ENCODE measurements at regions not wholly inside any gene's neighbourhood (a gene's known extent, or its start where the extent isn't known, plus 50 kb on each side); places are given as distances from the start of the nearest gene placed in this dataset.
"Not testable (repeated sequence)": the region's sequence is repeated elsewhere in the genome, so short reads cannot be mapped to it uniquely, and the experiment has no call there.

DNA sequence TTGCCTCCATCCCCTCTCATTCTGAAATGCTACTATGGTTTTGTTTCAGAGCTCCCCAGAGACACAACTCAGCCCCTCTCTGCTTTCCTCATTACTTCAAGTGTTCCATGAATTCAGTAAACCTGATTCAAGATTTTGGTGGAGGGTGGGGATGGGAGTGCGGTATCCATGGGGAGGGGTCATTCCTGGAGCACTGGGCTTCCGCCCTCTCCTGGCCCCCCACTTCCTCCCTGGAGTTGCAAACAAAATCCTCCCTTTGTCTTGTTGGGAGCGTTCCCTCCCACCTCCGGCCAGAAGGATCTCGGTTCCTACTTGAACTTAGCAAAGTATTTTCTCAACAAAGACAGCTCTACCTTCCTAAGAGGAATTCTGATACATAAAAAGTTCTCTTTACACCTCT is 71.8 kb upstream of the LTA4H start:
- H3K4me1 Mint-ChIP-seq: peaks cover 22% of the 10 kb centered on the region
- no peak overlapping the region for H3K4me3 Mint-ChIP-seq
- H3K36me3 Mint-ChIP-seq (ENCODE audit: low read depth): no peaks in the 10 kb centered on the region
- H3K27ac Mint-ChIP-seq: peak overlapping the region; percentile 16 to 46 (median 42)
- no peaks in the 10 kb centered on the region for H3K9me3 Mint-ChIP-seq
- TF ChIP-seq, protein P1, sequence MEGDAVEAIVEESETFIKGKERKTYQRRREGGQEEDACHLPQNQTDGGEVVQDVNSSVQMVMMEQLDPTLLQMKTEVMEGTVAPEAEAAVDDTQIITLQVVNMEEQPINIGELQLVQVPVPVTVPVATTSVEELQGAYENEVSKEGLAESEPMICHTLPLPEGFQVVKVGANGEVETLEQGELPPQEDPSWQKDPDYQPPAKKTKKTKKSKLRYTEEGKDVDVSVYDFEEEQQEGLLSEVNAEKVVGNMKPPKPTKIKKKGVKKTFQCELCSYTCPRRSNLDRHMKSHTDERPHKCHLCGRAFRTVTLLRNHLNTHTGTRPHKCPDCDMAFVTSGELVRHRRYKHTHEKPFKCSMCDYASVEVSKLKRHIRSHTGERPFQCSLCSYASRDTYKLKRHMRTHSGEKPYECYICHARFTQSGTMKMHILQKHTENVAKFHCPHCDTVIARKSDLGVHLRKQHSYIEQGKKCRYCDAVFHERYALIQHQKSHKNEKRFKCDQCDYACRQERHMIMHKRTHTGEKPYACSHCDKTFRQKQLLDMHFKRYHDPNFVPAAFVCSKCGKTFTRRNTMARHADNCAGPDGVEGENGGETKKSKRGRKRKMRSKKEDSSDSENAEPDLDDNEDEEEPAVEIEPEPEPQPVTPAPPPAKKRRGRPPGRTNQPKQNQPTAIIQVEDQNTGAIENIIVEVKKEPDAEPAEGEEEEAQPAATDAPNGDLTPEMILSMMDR (IDR thresholded peaks at IDR 0.05; ENCODE audit: unreplicated experiment in 3 of 3): no peak
- peaks cover 7% of the 10 kb centered on the region for H3K27me3 Mint-ChIP-seq (ENCODE audit: low read depth)

DNA sequence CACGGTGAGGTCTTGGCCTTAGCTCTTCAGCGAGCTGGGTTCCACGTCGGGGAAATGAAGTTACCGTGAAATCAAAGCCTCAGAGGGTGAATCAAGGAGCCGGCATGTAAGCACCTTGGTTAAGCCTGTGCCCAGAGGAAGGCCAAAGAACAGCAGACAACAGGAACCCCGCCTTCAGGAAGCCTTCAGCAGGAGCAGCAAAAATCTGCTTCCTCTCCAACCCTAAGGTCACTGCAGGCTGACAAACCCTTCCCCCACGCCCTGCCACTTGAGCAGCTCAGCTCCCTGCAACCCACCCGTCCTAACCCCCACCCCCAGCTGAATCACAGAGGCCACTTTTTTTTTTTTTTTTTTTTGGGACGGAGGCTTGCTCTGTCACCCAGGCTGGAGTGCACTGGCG is 72.9 kb upstream of the LTA4H start:
- no peak overlapping the region for H3K4me3 Mint-ChIP-seq
- peaks cover 10% of the 10 kb centered on the region for H3K27me3 Mint-ChIP-seq (ENCODE audit: low read depth)
- no peaks in the 10 kb centered on the region for H3K9me3 Mint-ChIP-seq
- H3K4me1 Mint-ChIP-seq: peaks cover 22% of the 10 kb centered on the region
- TF ChIP-seq, protein P1 (IDR thresholded peaks at IDR 0.05; ENCODE audit: unreplicated experiment in 3 of 3): no peak
- H3K36me3 Mint-ChIP-seq (ENCODE audit: low read depth): no peaks in the 10 kb centered on the region
- H3K27ac Mint-ChIP-seq: peak overlapping the region in 2 of 3 experiments; percentile 7 to 42

DNA sequence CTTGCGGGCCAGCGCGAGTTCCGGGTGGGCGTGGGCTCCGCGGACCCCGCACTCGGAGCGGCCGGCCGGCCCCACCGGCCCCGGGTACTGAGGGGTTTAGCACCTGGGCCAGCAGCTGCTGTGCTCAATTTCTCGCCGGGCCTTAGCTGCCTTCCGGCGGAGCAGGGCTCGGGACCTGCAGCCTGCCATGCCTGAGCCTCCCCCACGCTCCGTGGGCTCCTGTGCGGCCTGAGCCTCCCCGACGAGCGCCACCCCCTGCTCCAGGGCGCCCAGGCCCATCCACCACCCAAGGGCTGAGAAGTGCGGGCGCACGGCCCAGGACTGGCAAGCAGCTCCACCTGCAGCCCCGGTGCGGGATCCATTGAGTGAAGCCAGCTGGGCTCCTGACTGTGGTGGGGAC is 73.6 kb upstream of the LTA4H start:
- H3K4me1 Mint-ChIP-seq: peaks cover 22% of the 10 kb centered on the region
- not testable (repeated sequence) for H3K9me3 Mint-ChIP-seq; H3K27ac Mint-ChIP-seq; H3K36me3 Mint-ChIP-seq (ENCODE audit: low read depth); H3K4me3 Mint-ChIP-seq
- H3K27me3 Mint-ChIP-seq (ENCODE audit: low read depth): peaks cover 11% of the 10 kb centered on the region

DNA sequence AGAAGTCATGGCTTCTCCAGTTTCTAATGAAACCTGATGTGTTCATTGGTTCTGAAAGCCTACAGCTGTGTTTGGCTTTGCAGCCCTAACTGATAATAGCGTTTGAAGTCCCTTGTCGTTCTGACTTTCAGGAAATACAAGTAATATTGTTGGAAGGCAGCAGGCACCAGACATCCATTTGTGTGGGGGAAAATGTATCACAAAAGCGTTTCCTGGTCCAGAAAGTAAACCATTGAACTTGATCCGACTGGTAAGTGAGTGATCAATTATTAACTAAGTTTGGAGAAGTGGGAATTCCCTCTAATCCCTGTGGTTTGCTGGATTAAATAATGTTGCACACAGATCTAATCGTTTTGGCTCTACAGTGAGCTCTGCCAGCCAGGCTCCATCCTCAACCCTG is 77.3 kb upstream of the LTA4H start:
- H3K36me3 Mint-ChIP-seq (ENCODE audit: low read depth): no peaks in the 10 kb centered on the region
- H3K27ac Mint-ChIP-seq: no peak overlapping the region
- no peak overlapping the region for H3K4me3 Mint-ChIP-seq
- TF ChIP-seq, protein P1 (IDR thresholded peaks at IDR 0.05; ENCODE audit: unreplicated experiment in 3 of 3): no peak
- peaks cover 3% of the 10 kb centered on the region for H3K27me3 Mint-ChIP-seq (ENCODE audit: low read depth)
- peaks cover 5% of the 10 kb centered on the region for H3K4me1 Mint-ChIP-seq
- no peaks in the 10 kb centered on the region for H3K9me3 Mint-ChIP-seq

DNA sequence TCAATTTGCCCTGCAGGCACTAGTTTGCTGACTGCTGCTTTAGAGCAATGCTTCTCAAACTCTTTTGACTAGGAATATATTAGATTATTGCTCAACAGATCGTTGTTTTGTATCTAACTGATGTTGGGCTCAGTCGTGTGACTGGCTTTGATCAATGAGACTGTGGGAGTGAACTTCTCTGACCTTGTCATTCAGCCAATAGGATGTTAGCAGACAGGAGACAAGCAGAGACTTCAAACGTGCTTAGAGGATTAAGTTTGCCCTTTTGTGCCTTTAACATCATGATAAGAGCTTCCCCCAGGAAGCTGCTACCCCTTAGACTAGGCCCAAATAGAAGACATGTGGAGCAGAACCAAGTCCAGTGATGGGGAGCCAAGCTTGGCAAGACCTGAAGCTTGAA is 76.7 kb upstream of the ELK3 start:
- H3K9me3 Mint-ChIP-seq: no peaks in the 10 kb centered on the region
- no peak overlapping the region for H3K27ac Mint-ChIP-seq
- TF ChIP-seq, protein P1 (IDR thresholded peaks at IDR 0.05; ENCODE audit: unreplicated experiment in 3 of 3): no peak
- H3K4me1 Mint-ChIP-seq: no peaks in the 10 kb centered on the region
- H3K4me3 Mint-ChIP-seq: no peak overlapping the region
- peaks cover 3% of the 10 kb centered on the region for H3K27me3 Mint-ChIP-seq (ENCODE audit: low read depth)
- no peaks in the 10 kb centered on the region for H3K36me3 Mint-ChIP-seq (ENCODE audit: low read depth)

DNA sequence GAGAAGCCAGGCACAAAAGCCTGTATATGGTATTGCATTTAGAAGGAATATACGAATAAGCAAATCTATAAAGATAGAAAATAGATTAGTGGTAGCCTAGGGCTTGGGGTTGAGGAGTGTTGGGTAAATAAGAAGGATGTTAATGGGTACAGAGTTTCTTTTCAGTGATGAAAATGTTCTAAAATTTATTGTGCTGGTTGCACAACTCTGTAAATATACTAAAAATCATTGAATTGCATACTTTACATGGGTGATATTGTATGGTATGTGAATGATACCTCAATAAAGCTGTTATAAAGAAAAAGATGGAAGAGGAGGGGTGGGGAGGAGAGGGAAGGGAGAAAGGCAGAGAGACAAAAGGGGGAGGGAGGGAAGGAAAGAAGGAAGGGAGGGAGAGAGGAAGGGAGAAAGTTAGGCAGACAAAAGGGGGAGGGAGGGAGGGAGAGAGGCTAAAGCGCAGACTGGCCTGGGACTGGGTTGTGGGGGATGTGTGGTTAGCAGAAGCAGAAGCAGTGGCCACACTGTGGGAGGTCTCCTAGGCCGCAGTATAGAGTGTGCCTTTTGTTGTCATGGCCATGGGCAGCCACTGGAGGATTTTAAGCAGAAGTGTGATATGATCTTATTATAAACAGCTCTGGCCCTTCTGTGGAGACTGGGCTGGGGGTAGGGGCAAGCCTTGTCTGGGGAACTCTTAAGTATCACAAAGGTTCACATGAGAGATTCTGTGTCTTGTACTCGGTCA is 73.6 kb upstream of the ELK3 start:
- H3K4me3 Mint-ChIP-seq: no peak overlapping the region
- H3K27ac Mint-ChIP-seq: peak overlapping the region in 1 of 3 experiments; percentile 18
- H3K27me3 Mint-ChIP-seq (ENCODE audit: low read depth): no peaks in the 10 kb centered on the region
- H3K4me1 Mint-ChIP-seq: no peaks in the 10 kb centered on the region
- no peaks in the 10 kb centered on the region for H3K9me3 Mint-ChIP-seq
- TF ChIP-seq, protein P1 (IDR thresholded peaks at IDR 0.05; ENCODE audit: unreplicated experiment in 3 of 3): no peak
- H3K36me3 Mint-ChIP-seq (ENCODE audit: low read depth): no peaks in the 10 kb centered on the region

Measured in nephron (organoid).